ENCODE measurements at regions not wholly inside any gene's neighbourhood (a gene's known extent, or its start where the extent isn't known, plus 50 kb on each side); places are given as distances from the start of the nearest gene placed in this dataset.

- no peak for TF ChIP-seq CTCF (conservative IDR thresholded peaks at IDR 0.05; ENCODE audit: low read length)
- TF ChIP-seq EZH2phosphoT487 (IDR thresholded peaks at IDR 0.05; ENCODE audit: borderline replicate concordance, low read depth, low read length) = no peak
Measured at GRCh38 chr12:88720785-88721650, 140.7 kb upstream of the KITLG start.
